ENCODE measurements at regions not wholly inside any gene's neighbourhood (a gene's known extent, or its start where the extent isn't known, plus 50 kb on each side); places are given as distances from the start of the nearest gene placed in this dataset.

- TF ChIP-seq CTCF (conservative IDR thresholded peaks at IDR 0.05; ENCODE audit: low read length) = no peak
- TF ChIP-seq EZH2phosphoT487 (IDR thresholded peaks at IDR 0.05; ENCODE audit: borderline replicate concordance, low read depth, low read length) = no peak
These were observed 118.6 kb upstream of the SSTR1 start for GRCh38 chr14:38089123-38089522.
